ENCODE measurements at regions not wholly inside any gene's neighbourhood (a gene's known extent, or its start where the extent isn't known, plus 50 kb on each side); places are given as distances from the start of the nearest gene placed in this dataset.

DNA sequence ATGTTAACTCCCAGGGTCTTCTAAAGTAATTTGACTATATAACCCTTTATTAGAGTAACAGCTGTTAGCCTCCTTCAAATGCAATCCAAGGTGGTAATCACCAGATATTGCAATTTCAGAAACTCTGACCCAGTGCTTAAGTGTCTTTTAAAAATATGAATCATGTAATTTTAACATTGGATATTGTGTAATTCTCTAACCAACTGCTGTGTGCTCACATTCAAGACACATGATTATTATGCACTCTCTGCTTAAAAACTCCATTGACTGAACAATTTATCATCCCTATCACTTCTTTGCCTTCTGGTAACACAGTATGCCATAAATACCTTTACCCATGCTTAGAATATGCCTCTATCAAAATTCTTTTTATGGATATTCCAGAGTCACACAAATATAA, 537.4 kb upstream of the RGS18 start:
- H3K36me3 ChIP-seq (ENCODE audit: low read depth), result no peaks in the 10 kb centered on the region
- intact Hi-C loops (cut with DNase I, micrococcal nuclease), result no loop called here
- no peaks in the 10 kb centered on the region for H3K4me1 ChIP-seq (ENCODE audit: low read depth)
- no peaks in the 10 kb centered on the region for H3K9me3 ChIP-seq
- H3K4me3 ChIP-seq, result no peak overlapping the region
- DNase-seq (no peak), ATAC-seq (no peak)
- TF ChIP-seq, protein P1, sequence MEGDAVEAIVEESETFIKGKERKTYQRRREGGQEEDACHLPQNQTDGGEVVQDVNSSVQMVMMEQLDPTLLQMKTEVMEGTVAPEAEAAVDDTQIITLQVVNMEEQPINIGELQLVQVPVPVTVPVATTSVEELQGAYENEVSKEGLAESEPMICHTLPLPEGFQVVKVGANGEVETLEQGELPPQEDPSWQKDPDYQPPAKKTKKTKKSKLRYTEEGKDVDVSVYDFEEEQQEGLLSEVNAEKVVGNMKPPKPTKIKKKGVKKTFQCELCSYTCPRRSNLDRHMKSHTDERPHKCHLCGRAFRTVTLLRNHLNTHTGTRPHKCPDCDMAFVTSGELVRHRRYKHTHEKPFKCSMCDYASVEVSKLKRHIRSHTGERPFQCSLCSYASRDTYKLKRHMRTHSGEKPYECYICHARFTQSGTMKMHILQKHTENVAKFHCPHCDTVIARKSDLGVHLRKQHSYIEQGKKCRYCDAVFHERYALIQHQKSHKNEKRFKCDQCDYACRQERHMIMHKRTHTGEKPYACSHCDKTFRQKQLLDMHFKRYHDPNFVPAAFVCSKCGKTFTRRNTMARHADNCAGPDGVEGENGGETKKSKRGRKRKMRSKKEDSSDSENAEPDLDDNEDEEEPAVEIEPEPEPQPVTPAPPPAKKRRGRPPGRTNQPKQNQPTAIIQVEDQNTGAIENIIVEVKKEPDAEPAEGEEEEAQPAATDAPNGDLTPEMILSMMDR (IDR thresholded peaks at IDR 0.05), result no peak

DNA sequence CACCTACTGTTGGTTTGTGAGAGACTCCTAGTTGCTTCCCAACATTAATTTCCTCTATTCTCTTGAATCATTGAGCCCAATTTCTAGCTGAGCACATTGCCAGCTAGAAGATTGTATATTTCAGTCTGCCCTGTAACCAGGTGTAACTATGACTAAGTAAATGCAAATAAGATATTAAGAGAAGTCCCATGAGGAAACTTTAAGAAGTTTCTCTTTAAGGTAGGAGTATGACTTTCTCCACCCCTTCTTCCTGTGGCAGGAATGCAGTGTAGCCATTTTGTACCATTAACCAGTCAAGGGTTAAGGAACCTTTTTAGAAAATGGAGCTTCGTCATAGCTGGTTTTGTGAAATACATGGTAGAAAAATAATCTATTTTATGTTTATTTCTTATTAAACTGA, 534.2 kb upstream of the RGS18 start:
- H3K36me3 ChIP-seq (ENCODE audit: low read depth), result no peaks in the 10 kb centered on the region
- TF ChIP-seq, protein P1 (IDR thresholded peaks at IDR 0.05), result no peak
- H3K9me3 ChIP-seq, result no peaks in the 10 kb centered on the region
- DNase-seq (no peak), ATAC-seq (no peak)
- H3K4me3 ChIP-seq, result no peak overlapping the region
- intact Hi-C loops (cut with DNase I, micrococcal nuclease), result no loop called here
- no peaks in the 10 kb centered on the region for H3K4me1 ChIP-seq (ENCODE audit: low read depth)

DNA sequence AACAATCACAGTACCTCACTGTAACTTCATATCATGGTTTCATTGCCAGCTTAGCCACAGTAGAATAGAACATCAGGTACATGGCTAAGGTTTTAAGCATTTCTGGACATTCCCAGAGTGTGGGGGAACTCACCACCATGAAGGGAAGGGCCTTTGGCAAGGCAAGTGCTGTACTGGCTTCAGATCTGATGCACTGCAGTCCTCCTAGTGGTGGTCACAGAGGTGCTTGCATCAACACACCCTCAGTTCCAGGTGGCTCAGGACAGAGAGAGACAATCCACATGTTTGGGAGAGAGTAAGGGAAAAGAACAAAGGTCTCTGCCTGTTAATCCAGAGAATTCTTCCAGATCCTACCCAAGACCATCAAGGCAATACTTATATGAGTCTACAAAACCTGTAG, 528.4 kb upstream of the RGS18 start:
- Histone ChIP-seq H3K4me3 (no peak overlapping the region), H3K9me3 (no peaks in the 10 kb centered on the region), H3K4me1 (ENCODE audit: low read depth) (no peaks in the 10 kb centered on the region), H3K36me3 (ENCODE audit: low read depth) (no peaks in the 10 kb centered on the region)
- ATAC-seq (no peak), DNase-seq (no peak)
- TF ChIP-seq, protein P1 (IDR thresholded peaks at IDR 0.05), result no peak
- intact Hi-C loops (cut with DNase I, micrococcal nuclease), result no loop called here

DNA sequence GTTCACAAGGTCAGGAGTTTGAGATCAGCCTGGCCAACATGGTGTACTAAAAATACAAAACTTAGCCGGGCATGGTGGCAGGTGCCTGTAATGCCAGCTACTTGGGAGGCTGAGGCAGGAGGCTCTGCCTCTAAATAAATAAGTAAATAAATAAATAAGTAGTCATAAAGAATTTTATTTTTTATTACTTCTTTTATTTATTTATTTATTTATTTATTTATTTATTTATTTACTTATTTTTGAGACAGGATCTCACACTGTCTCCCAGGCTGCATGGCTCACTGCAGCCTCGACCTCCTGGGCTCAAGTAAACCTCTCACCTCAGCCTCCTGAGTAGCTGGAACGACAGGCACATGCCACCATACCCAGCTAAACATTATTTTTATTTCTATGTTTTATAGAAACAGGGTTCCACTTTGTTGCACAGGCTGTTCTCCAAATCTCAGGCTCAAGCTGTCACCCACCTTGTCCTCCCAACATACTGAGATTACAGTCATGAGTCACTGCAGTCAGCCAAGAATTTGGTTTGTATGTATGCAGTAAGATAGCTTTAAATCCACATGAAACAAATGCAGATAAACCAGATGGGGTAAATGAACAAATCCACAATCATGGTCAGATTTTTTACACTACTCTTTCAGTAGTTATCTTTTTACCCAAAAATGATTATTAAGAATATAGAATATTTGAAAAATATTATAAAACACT, 523.3 kb upstream of the RGS18 start:
- DNase-seq, result no peak
- intact Hi-C loops (cut with DNase I, micrococcal nuclease), result no loop called here
- no peak for ATAC-seq

DNA sequence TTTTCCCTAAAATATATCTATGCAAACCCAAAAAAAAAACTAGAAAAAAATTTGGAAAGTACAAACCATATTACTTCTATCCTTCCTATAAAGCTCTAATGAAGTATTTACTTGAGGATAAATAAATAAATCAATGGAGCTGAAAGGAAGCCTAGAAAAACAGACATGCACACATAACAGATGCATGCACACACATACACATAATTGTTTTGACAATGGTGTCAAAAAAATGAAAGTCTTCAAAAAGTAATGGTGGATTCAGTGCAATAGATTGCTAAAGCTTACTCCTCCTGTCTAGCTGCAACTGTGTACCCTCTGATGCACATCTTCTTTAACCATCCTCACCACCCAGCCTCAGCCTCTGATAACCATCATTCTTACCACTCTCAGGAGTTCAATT, 521.9 kb upstream of the RGS18 start:
- no peak for ATAC-seq
- H3K9me3 ChIP-seq, result no peaks in the 10 kb centered on the region
- TF ChIP-seq, protein P1 (IDR thresholded peaks at IDR 0.05), result no peak
- DNase-seq, result no peak
- no peaks in the 10 kb centered on the region for H3K4me1 ChIP-seq (ENCODE audit: low read depth)
- no peak overlapping the region for H3K4me3 ChIP-seq
- intact Hi-C loops (cut with DNase I, micrococcal nuclease), result no loop called here
- H3K36me3 ChIP-seq (ENCODE audit: low read depth), result no peaks in the 10 kb centered on the region

More for the DNA sequence above, 523.3 kb upstream of the RGS18 start:
- no peaks in the 10 kb centered on the region for H3K4me1 ChIP-seq (ENCODE audit: low read depth)
- TF ChIP-seq, protein P1 (IDR thresholded peaks at IDR 0.05), result no peak
- no peaks in the 10 kb centered on the region for H3K36me3 ChIP-seq (ENCODE audit: low read depth)
- H3K9me3 ChIP-seq, result no peaks in the 10 kb centered on the region
- H3K4me3 ChIP-seq, result no peak overlapping the region
